GM12892 (cell line): ENCODE measurements at regions not wholly inside any gene's neighbourhood (a gene's known extent, or its start where the extent isn't known, plus 50 kb on each side); places are given as distances from the start of the nearest gene placed in this dataset.

Source experiments
- DNase-seq: peaks from one replicate; pipeline ENCODE4 v3.0.0; 2011; ENCODE audit not compliant: insufficient read length
- FAIRE-seq: peaks from 2 replicates; lab custom pipeline; 2011; peaks lifted over from hg19 to GRCh38; lab: Jason Lieb, UNC
- POLR2A ChIP-seq: IDR thresholded peaks from 2 replicates; pipeline ENCODE4 v1.6.1; 2011; ENCODE audit warnings: low read depth, low read length, control low read depth
- POLR2AphosphoS5 ChIP-seq: IDR thresholded peaks from 2 replicates; pipeline ENCODE4 v1.6.1; 2011; ENCODE audit warnings: low read depth, low read length, control low read depth
- TAF1 ChIP-seq: IDR thresholded peaks from 2 replicates; pipeline ENCODE4 v1.6.1; 2011; ENCODE audit warnings: low read depth, mild to moderate bottlenecking, control low read depth, low read length, borderline replicate concordance

- DNase-seq = no peak
- no peak for FAIRE-seq
- TF ChIP-seq POLR2AphosphoS5 (no peak), TAF1 (no peak), POLR2A (no peak)
Measured at GRCh38 chr1:34296059-34296458, 119.4 kb downstream of the C1orf94 start.

GRCh38 chr1:34302798-34303197 is 126.1 kb downstream of the C1orf94 start:
- no peak for TF ChIP-seq TAF1
- no peak for TF ChIP-seq POLR2AphosphoS5
- no peak for TF ChIP-seq POLR2A
- no peak for FAIRE-seq
- no peak for DNase-seq

GRCh38 chr1:34303218-34303617 is 126.5 kb downstream of the C1orf94 start:
- TF ChIP-seq POLR2A (no peak), POLR2AphosphoS5 (no peak), TAF1 (no peak)
- no peak for FAIRE-seq
- no peak for DNase-seq

GRCh38 chr1:34306568-34306967 is 129.9 kb downstream of the C1orf94 start:
- FAIRE-seq = no peak
- DNase-seq = no peak
- TF ChIP-seq POLR2A = no peak
- no peak for TF ChIP-seq TAF1
- no peak for TF ChIP-seq POLR2AphosphoS5

- no peak for TF ChIP-seq POLR2A
- TF ChIP-seq POLR2AphosphoS5 = no peak
- no peak for TF ChIP-seq TAF1
- DNase-seq (no peak), FAIRE-seq (no peak)
Measured at GRCh38 chr1:34312359-34312758, 135.7 kb downstream of the C1orf94 start.

- DNase-seq (no peak), FAIRE-seq (no peak)
- TF ChIP-seq TAF1 (no peak), POLR2A (no peak), POLR2AphosphoS5 (no peak)
Measured at GRCh38 chr1:34315974-34316373, 139.3 kb downstream of the C1orf94 start.

GRCh38 chr1:34316773-34317172 is 140.1 kb downstream of the C1orf94 start:
- FAIRE-seq (no peak), DNase-seq (no peak)
- TF ChIP-seq POLR2AphosphoS5 (no peak), TAF1 (no peak), POLR2A (no peak)

- TF ChIP-seq POLR2A (no peak), TAF1 (no peak), POLR2AphosphoS5 (no peak)
- DNase-seq (no peak), FAIRE-seq (no peak)
Measured at GRCh38 chr1:34319218-34319617, 142.5 kb downstream of the C1orf94 start.

GRCh38 chr1:34320053-34320669 is 143.5 kb downstream of the C1orf94 start:
- DNase-seq = no peak
- FAIRE-seq = no peak
- TF ChIP-seq TAF1 (no peak), POLR2A (no peak), POLR2AphosphoS5 (no peak)

- no peak for FAIRE-seq
- TF ChIP-seq TAF1 = no peak
- TF ChIP-seq POLR2A = no peak
- TF ChIP-seq POLR2AphosphoS5 = no peak
Measured at GRCh38 chr1:34322969-34323368, 146.3 kb downstream of the C1orf94 start.

GRCh38 chr1:34324879-34325440 is 148.3 kb downstream of the C1orf94 start:
- TF ChIP-seq POLR2AphosphoS5 = no peak
- no peak for TF ChIP-seq TAF1
- TF ChIP-seq POLR2A = no peak
- FAIRE-seq (no peak), DNase-seq (no peak)

More at GRCh38 chr1:34322969-34323368, 146.3 kb downstream of the C1orf94 start:
- no peak for DNase-seq

GRCh38 chr1:34328281-34328799 is 151.6 kb downstream of the C1orf94 start:
- FAIRE-seq (no peak), DNase-seq (no peak)
- no peak for TF ChIP-seq TAF1
- no peak for TF ChIP-seq POLR2A
- TF ChIP-seq POLR2AphosphoS5 = no peak

- TF ChIP-seq POLR2A (no peak), POLR2AphosphoS5 (no peak), TAF1 (no peak)
- DNase-seq (no peak), FAIRE-seq (no peak)
Measured at GRCh38 chr1:34330061-34330460, 153.4 kb downstream of the C1orf94 start.
